ENCODE measurements at regions not wholly inside any gene's neighbourhood (a gene's known extent, or its start where the extent isn't known, plus 50 kb on each side); places are given as distances from the start of the nearest gene placed in this dataset.

- TF ChIP-seq CTCF (IDR thresholded peaks at IDR 0.05) (no peak), POLR2A (IDR thresholded peaks at IDR 0.05) (no peak)
Observed at GRCh38 chr2:18496516-18496915, 63.9 kb downstream of the RDH14 start.
